Lower leg skin (tissue), 3 donors: ENCODE measurements at regions not wholly inside any gene's neighbourhood (a gene's known extent, or its start where the extent isn't known, plus 50 kb on each side); places are given as distances from the start of the nearest gene placed in this dataset.

Experiments
- POLR2A ChIP-seq, 2 donors: fragments of 450-650 bp; IDR thresholded peaks; one replicate each; pipeline ENCODE4 v1.6.1; 2016 to 2017; ENCODE audit warnings: antibody characterized with exemption in 2 of 2, mild to moderate bottlenecking in 1 of 2, moderate library complexity in 1 of 2
- TF ChIP-seq, protein P1 (sequence below), 3 donors: fragments of 450-650 bp; IDR thresholded peaks; one replicate each; pipeline ENCODE4 v1.5.1; 2016; ENCODE audit warnings: antibody characterized with exemption in 3 of 3, mild to moderate bottlenecking in 3 of 3, moderate library complexity in 2 of 3

DNA sequence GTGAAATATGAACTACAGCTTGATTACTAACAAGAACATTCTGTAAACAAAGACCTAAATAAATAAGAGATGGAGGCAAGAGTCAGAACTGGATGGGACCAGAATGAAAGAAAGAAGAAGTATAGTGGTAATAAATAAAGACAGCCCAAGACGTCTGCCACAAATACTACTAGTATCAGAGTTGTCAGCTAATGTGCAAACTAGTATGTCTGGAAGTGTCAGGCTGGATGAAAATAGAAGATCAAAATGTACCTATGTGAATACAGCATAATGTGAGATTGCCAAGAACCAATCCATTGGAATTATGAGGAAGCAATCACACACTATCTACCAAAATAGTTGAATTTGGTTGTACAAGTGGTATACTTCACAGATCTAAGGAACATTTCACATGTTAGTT, 353.0 kb downstream of the BTG1 start:
- TF ChIP-seq POLR2A (IDR thresholded peaks at IDR 0.05), result no peak
- TF ChIP-seq, protein P1, sequence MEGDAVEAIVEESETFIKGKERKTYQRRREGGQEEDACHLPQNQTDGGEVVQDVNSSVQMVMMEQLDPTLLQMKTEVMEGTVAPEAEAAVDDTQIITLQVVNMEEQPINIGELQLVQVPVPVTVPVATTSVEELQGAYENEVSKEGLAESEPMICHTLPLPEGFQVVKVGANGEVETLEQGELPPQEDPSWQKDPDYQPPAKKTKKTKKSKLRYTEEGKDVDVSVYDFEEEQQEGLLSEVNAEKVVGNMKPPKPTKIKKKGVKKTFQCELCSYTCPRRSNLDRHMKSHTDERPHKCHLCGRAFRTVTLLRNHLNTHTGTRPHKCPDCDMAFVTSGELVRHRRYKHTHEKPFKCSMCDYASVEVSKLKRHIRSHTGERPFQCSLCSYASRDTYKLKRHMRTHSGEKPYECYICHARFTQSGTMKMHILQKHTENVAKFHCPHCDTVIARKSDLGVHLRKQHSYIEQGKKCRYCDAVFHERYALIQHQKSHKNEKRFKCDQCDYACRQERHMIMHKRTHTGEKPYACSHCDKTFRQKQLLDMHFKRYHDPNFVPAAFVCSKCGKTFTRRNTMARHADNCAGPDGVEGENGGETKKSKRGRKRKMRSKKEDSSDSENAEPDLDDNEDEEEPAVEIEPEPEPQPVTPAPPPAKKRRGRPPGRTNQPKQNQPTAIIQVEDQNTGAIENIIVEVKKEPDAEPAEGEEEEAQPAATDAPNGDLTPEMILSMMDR (IDR thresholded peaks at IDR 0.05), result no peak
